ENCODE measurements at regions not wholly inside any gene's neighbourhood (a gene's known extent, or its start where the extent isn't known, plus 50 kb on each side); places are given as distances from the start of the nearest gene placed in this dataset.
"Not testable (repeated sequence)": the region's sequence is repeated elsewhere in the genome, so short reads cannot be mapped to it uniquely, and the experiment has no call there.

DNA sequence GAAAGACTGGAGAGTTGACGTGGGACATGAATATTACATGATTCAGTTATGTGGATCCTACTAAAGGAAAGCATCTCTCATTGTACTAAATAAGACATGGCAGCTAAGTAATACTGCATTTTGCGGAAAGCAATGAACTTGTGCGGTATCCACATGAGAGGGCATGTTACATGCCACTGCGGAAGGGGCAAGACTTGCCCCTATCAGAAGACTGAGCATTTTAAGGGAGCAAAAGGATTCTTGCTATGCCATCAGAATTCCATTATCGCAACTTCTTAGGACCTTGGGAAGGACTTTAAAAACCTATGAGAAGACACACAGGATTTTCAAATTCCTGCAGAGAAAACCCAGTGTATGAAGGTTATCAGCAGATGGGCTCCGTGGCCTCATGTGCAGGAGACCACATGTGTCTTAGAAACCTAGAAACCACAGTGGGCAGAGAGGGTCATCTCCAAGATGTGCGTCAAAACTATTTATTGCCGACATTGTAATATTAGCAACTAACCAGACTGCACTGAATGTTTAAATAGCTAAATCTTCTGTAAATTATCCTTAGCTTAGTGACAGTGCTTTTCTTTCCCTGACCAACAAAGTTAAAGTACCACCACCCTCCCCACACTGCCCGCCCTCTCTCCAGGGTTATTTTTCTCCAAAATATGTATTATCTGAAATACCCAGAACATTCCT is 457.7 kb downstream of the ICE1 start:
- peaks cover 2% of the 10 kb centered on the region for H3K27me3 ChIP-seq (ENCODE audit: control insufficient read depth, insufficient read depth, low read length)
- no peak overlapping the region for H3K27ac ChIP-seq (ENCODE audit: low read length)
- H3K4me1 ChIP-seq (ENCODE audit: control insufficient read depth, insufficient read depth, low read length): no peaks in the 10 kb centered on the region
- H3K36me3 ChIP-seq (ENCODE audit: control insufficient read depth, insufficient read depth, low read length): no peaks in the 10 kb centered on the region
- no peaks in the 10 kb centered on the region for H3K9me3 ChIP-seq (ENCODE audit: control insufficient read depth, low read depth, low read length)
- no peak for DNase-seq
- no peak overlapping the region for H3K4me3 ChIP-seq (ENCODE audit: low read length)
- WGBS (ENCODE audit: insufficient coverage, low lambda C conversion rate): 100% methylated on average over 1 of the region's 9 CpGs

- Histone ChIP-seq H3K27me3 (ENCODE audit: control insufficient read depth, insufficient read depth, low read length) (no peaks in the 10 kb centered on the region), H3K9me3 (ENCODE audit: control insufficient read depth, low read depth, low read length) (no peaks in the 10 kb centered on the region), H3K27ac (ENCODE audit: low read length) (no peak overlapping the region), H3K36me3 (ENCODE audit: control insufficient read depth, insufficient read depth, low read length) (no peaks in the 10 kb centered on the region), H3K4me1 (ENCODE audit: control insufficient read depth, insufficient read depth, low read length) (no peaks in the 10 kb centered on the region), H3K4me3 (ENCODE audit: low read length) (no peak overlapping the region)
- DNase-seq: no peak
- 100% methylated on average over 2 of the region's 4 CpGs for WGBS (ENCODE audit: insufficient coverage, low lambda C conversion rate)
Observed at GRCh38 chr5:5857396-5857795, 434.9 kb downstream of the ICE1 start.

GRCh38 chr5:5854087-5854486 is 431.6 kb downstream of the ICE1 start:
- Histone ChIP-seq H3K36me3 (ENCODE audit: control insufficient read depth, insufficient read depth, low read length) (no peaks in the 10 kb centered on the region), H3K27me3 (ENCODE audit: control insufficient read depth, insufficient read depth, low read length) (no peaks in the 10 kb centered on the region), H3K4me3 (ENCODE audit: low read length) (no peak overlapping the region), H3K27ac (ENCODE audit: low read length) (no peak overlapping the region), H3K4me1 (ENCODE audit: control insufficient read depth, insufficient read depth, low read length) (no peaks in the 10 kb centered on the region), H3K9me3 (ENCODE audit: control insufficient read depth, low read depth, low read length) (no peaks in the 10 kb centered on the region)
- WGBS (ENCODE audit: insufficient coverage, low lambda C conversion rate): 60% methylated on average over 1 of the region's 2 CpGs
- no peak for DNase-seq

DNA sequence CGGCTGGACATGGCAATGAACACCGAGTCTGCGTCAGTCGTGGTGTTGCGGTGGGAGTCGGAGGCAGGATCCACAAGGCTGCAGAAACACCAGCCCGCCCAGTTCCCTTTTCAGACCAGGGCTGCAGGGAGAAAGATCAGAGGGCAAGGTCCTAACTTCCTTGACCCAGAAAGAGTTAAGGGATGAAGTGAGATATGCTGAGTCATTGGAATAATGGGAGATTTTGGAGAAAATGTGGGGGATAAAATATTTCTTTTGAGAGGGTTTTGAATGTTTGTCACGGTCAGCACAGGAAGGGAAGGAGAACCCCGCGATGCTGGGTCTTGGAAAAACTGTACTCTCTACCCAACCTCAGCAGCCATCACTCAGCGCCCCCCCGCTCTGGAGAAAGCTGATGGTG is 416.0 kb downstream of the ICE1 start:
- WGBS (ENCODE audit: insufficient coverage, low lambda C conversion rate): no CpG with 5 or more reads among the region's 12 CpGs
- Histone ChIP-seq H3K4me1 (ENCODE audit: control insufficient read depth, insufficient read depth, low read length) (no peaks in the 10 kb centered on the region), H3K4me3 (ENCODE audit: low read length) (no peak overlapping the region), H3K27me3 (ENCODE audit: control insufficient read depth, insufficient read depth, low read length) (no peaks in the 10 kb centered on the region), H3K36me3 (ENCODE audit: control insufficient read depth, insufficient read depth, low read length) (no peaks in the 10 kb centered on the region), H3K27ac (ENCODE audit: low read length) (no peak overlapping the region), H3K9me3 (ENCODE audit: control insufficient read depth, low read depth, low read length) (no peaks in the 10 kb centered on the region)
- no peak for DNase-seq

- not testable (repeated sequence) for H3K4me3 ChIP-seq (ENCODE audit: low read length); H3K27ac ChIP-seq (ENCODE audit: low read length); H3K36me3 ChIP-seq (ENCODE audit: control insufficient read depth, insufficient read depth, low read length); H3K9me3 ChIP-seq (ENCODE audit: control insufficient read depth, low read depth, low read length); H3K27me3 ChIP-seq (ENCODE audit: control insufficient read depth, insufficient read depth, low read length); H3K4me1 ChIP-seq (ENCODE audit: control insufficient read depth, insufficient read depth, low read length); DNase-seq
- WGBS (ENCODE audit: insufficient coverage, low lambda C conversion rate): no CpG with 5 or more reads among the region's 6 CpGs
Observed at GRCh38 chr5:5831622-5832021, 409.1 kb downstream of the ICE1 start.

DNA sequence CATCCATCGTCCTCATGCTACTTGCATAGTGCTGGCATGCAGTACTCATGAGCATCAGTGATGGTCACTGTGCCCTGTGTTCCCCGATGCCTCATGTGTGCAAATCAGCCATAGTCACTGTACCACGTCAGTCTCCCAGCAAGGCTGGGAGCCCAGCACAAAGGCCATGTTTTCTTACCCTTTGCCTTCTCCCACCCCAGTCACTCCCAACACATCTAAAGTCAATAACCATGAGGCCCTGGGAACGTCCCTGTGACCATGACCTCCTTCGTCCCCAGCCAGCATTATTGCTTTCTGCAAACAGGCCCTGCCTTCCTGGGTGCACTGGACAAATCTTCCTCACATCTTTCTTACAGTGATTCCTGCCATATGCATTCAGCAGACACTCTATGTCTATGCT is 406.1 kb downstream of the ICE1 start:
- Histone ChIP-seq H3K27ac (ENCODE audit: low read length) (no peak overlapping the region), H3K36me3 (ENCODE audit: control insufficient read depth, insufficient read depth, low read length) (no peaks in the 10 kb centered on the region), H3K4me1 (ENCODE audit: control insufficient read depth, insufficient read depth, low read length) (no peaks in the 10 kb centered on the region), H3K4me3 (ENCODE audit: low read length) (no peak overlapping the region), H3K9me3 (ENCODE audit: control insufficient read depth, low read depth, low read length) (no peaks in the 10 kb centered on the region), H3K27me3 (ENCODE audit: control insufficient read depth, insufficient read depth, low read length) (no peaks in the 10 kb centered on the region)
- WGBS (ENCODE audit: insufficient coverage, low lambda C conversion rate): 57% methylated on average over 2 of the region's 5 CpGs
- DNase-seq: no peak

DNA sequence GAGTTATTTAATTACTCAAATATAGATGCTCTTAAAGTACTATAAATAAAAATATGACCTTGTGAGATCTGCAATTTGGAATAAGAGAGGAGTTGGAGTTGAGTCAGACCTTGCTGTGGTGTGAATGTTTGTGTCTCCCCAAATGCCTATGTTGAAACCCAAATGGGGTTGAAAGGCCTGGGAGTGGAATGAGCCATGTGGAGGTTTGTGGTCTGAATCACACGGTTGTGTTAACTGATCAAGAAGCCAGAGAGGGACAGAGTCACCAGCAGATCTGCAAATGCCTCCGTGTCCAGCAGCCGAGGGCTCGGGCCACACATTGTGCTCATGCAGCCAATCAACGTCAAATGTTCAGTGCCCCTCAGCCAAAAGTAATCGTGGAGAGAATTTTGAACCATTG is 404.4 kb downstream of the ICE1 start:
- Histone ChIP-seq H3K27me3 (ENCODE audit: control insufficient read depth, insufficient read depth, low read length) (no peaks in the 10 kb centered on the region), H3K27ac (ENCODE audit: low read length) (no peak overlapping the region), H3K9me3 (ENCODE audit: control insufficient read depth, low read depth, low read length) (no peaks in the 10 kb centered on the region), H3K4me1 (ENCODE audit: control insufficient read depth, insufficient read depth, low read length) (no peaks in the 10 kb centered on the region), H3K36me3 (ENCODE audit: control insufficient read depth, insufficient read depth, low read length) (no peaks in the 10 kb centered on the region), H3K4me3 (ENCODE audit: low read length) (no peak overlapping the region)
- WGBS (ENCODE audit: insufficient coverage, low lambda C conversion rate): no CpG with 5 or more reads among the region's 6 CpGs
- DNase-seq: no peak

GRCh38 chr5:5822729-5823257 is 400.3 kb downstream of the ICE1 start:
- no CpG with 5 or more reads among the region's 3 CpGs for WGBS (ENCODE audit: insufficient coverage, low lambda C conversion rate)
- no peak for DNase-seq
- Histone ChIP-seq H3K9me3 (ENCODE audit: control insufficient read depth, low read depth, low read length) (no peaks in the 10 kb centered on the region), H3K4me3 (ENCODE audit: low read length) (no peak overlapping the region), H3K4me1 (ENCODE audit: control insufficient read depth, insufficient read depth, low read length) (no peaks in the 10 kb centered on the region), H3K27ac (ENCODE audit: low read length) (no peak overlapping the region), H3K27me3 (ENCODE audit: control insufficient read depth, insufficient read depth, low read length) (no peaks in the 10 kb centered on the region), H3K36me3 (ENCODE audit: control insufficient read depth, insufficient read depth, low read length) (no peaks in the 10 kb centered on the region)

GRCh38 chr5:5816960-5817359 is 394.5 kb downstream of the ICE1 start:
- Histone ChIP-seq H3K36me3 (ENCODE audit: control insufficient read depth, insufficient read depth, low read length) (no peaks in the 10 kb centered on the region), H3K4me3 (ENCODE audit: low read length) (no peak overlapping the region), H3K27me3 (ENCODE audit: control insufficient read depth, insufficient read depth, low read length) (no peaks in the 10 kb centered on the region), H3K4me1 (ENCODE audit: control insufficient read depth, insufficient read depth, low read length) (no peaks in the 10 kb centered on the region), H3K9me3 (ENCODE audit: control insufficient read depth, low read depth, low read length) (no peaks in the 10 kb centered on the region), H3K27ac (ENCODE audit: low read length) (no peak overlapping the region)
- no peak for DNase-seq

- 40% methylated on average over 2 of the region's 5 CpGs for WGBS (ENCODE audit: insufficient coverage, low lambda C conversion rate)
- Histone ChIP-seq H3K36me3 (ENCODE audit: control insufficient read depth, insufficient read depth, low read length) (no peaks in the 10 kb centered on the region), H3K9me3 (ENCODE audit: control insufficient read depth, low read depth, low read length) (no peaks in the 10 kb centered on the region)
Observed at GRCh38 chr5:5813441-5813840, 391.0 kb downstream of the ICE1 start.

GRCh38 chr5:5810461-5810860 is 388.0 kb downstream of the ICE1 start:
- Histone ChIP-seq H3K4me1 (ENCODE audit: control insufficient read depth, insufficient read depth, low read length) (no peaks in the 10 kb centered on the region), H3K27me3 (ENCODE audit: control insufficient read depth, insufficient read depth, low read length) (no peaks in the 10 kb centered on the region), H3K9me3 (ENCODE audit: control insufficient read depth, low read depth, low read length) (no peaks in the 10 kb centered on the region), H3K36me3 (ENCODE audit: control insufficient read depth, insufficient read depth, low read length) (no peaks in the 10 kb centered on the region), H3K4me3 (ENCODE audit: low read length) (no peak overlapping the region), H3K27ac (ENCODE audit: low read length) (no peak overlapping the region)
- DNase-seq: no peak
- no CpG with 5 or more reads among the region's 2 CpGs for WGBS (ENCODE audit: insufficient coverage, low lambda C conversion rate)

More at GRCh38 chr5:5813441-5813840, 391.0 kb downstream of the ICE1 start:
- H3K4me3 ChIP-seq (ENCODE audit: low read length): no peak overlapping the region
- no peaks in the 10 kb centered on the region for H3K27me3 ChIP-seq (ENCODE audit: control insufficient read depth, insufficient read depth, low read length)
- no peak for DNase-seq
- H3K4me1 ChIP-seq (ENCODE audit: control insufficient read depth, insufficient read depth, low read length): no peaks in the 10 kb centered on the region
- no peak overlapping the region for H3K27ac ChIP-seq (ENCODE audit: low read length)

Measured in large intestine (tissue), 3 donors.